ENCODE measurements at regions not wholly inside any gene's neighbourhood (a gene's known extent, or its start where the extent isn't known, plus 50 kb on each side); places are given as distances from the start of the nearest gene placed in this dataset.
"Not testable (repeated sequence)": the region's sequence is repeated elsewhere in the genome, so short reads cannot be mapped to it uniquely, and the experiment has no call there.

- not testable (repeated sequence) for H3K9ac ChIP-seq (ENCODE audit: low read depth, low read length)
Observed at GRCh38 chr7:131634197-131634596, 77.8 kb upstream of the PODXL start.

More at GRCh38 chr7:131634197-131634596, 77.8 kb upstream of the PODXL start:
- BruUV-seq (replicated peaks); intact Hi-C loops (cut with micrococcal nuclease); H4K91ac ChIP-seq (ENCODE audit: insufficient read depth, low read depth, low read length); DNase-seq; H3K9me3 ChIP-seq (ENCODE audit: control insufficient read depth, insufficient read depth, low read length); H3K36me3 ChIP-seq (ENCODE audit: control insufficient read depth, insufficient read depth, low read length); H2AK5ac ChIP-seq (ENCODE audit: low read depth, low read length); H3K27ac ChIP-seq (ENCODE audit: insufficient read depth, low read length); H3K4me3 ChIP-seq (ENCODE audit: insufficient read depth, low read depth, low read length); H3K4me2 ChIP-seq (ENCODE audit: low read depth, low read length); H4K5ac ChIP-seq (ENCODE audit: low read depth, low read length); H4K20me1 ChIP-seq (ENCODE audit: insufficient read depth, low read length); H3K79me1 ChIP-seq (ENCODE audit: low read depth in 1 of 2, low read length in 2 of 2); H2AK9ac ChIP-seq (replicated peaks; ENCODE audit: low read depth, low read length, poor library complexity); ATAC-seq (ENCODE audit: low read depth); H3K18ac ChIP-seq (ENCODE audit: low read depth, low read length); in situ Hi-C loops (cut with MboI; ENCODE audit: low sequenced_read_pairs); H3K27me3 ChIP-seq (ENCODE audit: control insufficient read depth, insufficient read depth, low read length); dilution Hi-C loops (cut with HindIII; ENCODE audit: low sequenced_read_pairs, unreplicated experiment); POLR2A ChIA-PET (ENCODE audit: unreplicated experiment): not testable (repeated sequence)
- CTCF ChIA-PET: interaction anchor here (1.0 to 1.4 kb wide), 2 partner anchors 8 to 123 kb away, joined by 3 to 4 read pairs; no protein-coding TSS in a partner anchor
- H3K4ac ChIP-seq (ENCODE audit: low read depth, low read length): peak overlapping the region; percentile 74; the same call in 1 of the 2 replicates
- peak overlapping the region; percentile 42 for H3K14ac ChIP-seq (replicated peaks; ENCODE audit: low read depth, low read length)
- 0 out of 2 replicates have a peak overlapping the region, but pooled peaks have one; percentile 32 for H3K56ac ChIP-seq (ENCODE audit: extremely low read depth, insufficient read depth, low read length)
- peaks cover 24% of the 10 kb centered on the region for H3K9me1 ChIP-seq (ENCODE audit: insufficient read depth, low read length)
- H2BK120ac ChIP-seq (ENCODE audit: low read depth, low read length): peak overlapping the region; percentile 87; the same call in 1 of the 2 replicates
- H2BK15ac ChIP-seq (ENCODE audit: low read depth, low read length): 0 out of 3 replicates have a peak overlapping the region, but pooled peaks have one; percentile 74
- peak overlapping the region; percentile 52 to 70; a peak in 1 of 4 replicates for H4K8ac ChIP-seq (ENCODE audit: low read depth in 2 of 2, low read length in 2 of 2)
- peak overlapping the region; percentile 39; the same call in 1 of the 2 replicates for H3K23ac ChIP-seq (ENCODE audit: low read depth, low read length)
- H2BK20ac ChIP-seq (ENCODE audit: low read depth, low read length): peak overlapping the region; percentile 60; the same call in 1 of the 2 replicates
- peaks cover 17% of the 10 kb centered on the region for H3K4me1 ChIP-seq (ENCODE audit: control insufficient read depth, insufficient read depth, low read length)
- peak overlapping the region; percentile 69 for H2BK5ac ChIP-seq (ENCODE audit: low read depth, low read length, poor library complexity, severe bottlenecking)
- H2AFZ ChIP-seq (replicated peaks; ENCODE audit: low read length, poor library complexity): peak overlapping the region; percentile 78

Measured in IMR-90 (cell line).